ENCODE measurements at regions not wholly inside any gene's neighbourhood (a gene's known extent, or its start where the extent isn't known, plus 50 kb on each side); places are given as distances from the start of the nearest gene placed in this dataset.

DNA sequence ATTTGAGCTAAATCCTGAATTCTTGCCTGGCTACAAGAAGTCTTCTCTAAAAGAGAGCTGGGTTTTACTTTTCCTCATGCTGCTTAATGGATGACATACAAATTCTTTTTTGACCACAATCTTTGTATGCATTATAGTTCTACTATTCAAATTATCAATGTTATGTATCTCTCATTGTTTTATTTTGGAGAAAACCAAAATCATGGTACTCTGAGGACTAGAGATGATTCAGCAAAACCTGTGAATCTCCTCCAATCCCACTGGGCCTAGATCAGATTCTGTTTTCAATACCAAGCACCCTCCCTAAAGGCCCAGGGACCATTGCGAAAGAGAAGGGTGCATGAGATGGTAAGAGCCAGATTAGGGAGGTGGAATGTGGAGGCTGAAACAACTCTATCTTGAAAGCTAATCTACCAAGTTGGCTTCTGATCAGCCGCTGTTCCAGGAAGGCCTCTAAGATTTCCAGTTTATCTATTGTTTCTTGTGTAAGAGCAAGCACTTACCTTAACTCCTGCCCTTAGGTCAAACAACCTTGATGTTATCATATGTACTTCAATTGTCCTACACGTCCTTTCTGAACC lies 547.2 kb downstream of the PLPP3 start:
- no peak for DNase-seq (ENCODE audit: low spot score)
- POLR2A ChIA-PET (ENCODE audit: low non-redundant PET), result no interaction called here
- CTCF ChIA-PET, result no interaction called here
- TF ChIP-seq, protein P1, sequence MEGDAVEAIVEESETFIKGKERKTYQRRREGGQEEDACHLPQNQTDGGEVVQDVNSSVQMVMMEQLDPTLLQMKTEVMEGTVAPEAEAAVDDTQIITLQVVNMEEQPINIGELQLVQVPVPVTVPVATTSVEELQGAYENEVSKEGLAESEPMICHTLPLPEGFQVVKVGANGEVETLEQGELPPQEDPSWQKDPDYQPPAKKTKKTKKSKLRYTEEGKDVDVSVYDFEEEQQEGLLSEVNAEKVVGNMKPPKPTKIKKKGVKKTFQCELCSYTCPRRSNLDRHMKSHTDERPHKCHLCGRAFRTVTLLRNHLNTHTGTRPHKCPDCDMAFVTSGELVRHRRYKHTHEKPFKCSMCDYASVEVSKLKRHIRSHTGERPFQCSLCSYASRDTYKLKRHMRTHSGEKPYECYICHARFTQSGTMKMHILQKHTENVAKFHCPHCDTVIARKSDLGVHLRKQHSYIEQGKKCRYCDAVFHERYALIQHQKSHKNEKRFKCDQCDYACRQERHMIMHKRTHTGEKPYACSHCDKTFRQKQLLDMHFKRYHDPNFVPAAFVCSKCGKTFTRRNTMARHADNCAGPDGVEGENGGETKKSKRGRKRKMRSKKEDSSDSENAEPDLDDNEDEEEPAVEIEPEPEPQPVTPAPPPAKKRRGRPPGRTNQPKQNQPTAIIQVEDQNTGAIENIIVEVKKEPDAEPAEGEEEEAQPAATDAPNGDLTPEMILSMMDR (conservative IDR thresholded peaks at IDR 0.05; ENCODE audit: low read depth), result no peak
- H3K27ac ChIP-seq, result no peak overlapping the region

DNA sequence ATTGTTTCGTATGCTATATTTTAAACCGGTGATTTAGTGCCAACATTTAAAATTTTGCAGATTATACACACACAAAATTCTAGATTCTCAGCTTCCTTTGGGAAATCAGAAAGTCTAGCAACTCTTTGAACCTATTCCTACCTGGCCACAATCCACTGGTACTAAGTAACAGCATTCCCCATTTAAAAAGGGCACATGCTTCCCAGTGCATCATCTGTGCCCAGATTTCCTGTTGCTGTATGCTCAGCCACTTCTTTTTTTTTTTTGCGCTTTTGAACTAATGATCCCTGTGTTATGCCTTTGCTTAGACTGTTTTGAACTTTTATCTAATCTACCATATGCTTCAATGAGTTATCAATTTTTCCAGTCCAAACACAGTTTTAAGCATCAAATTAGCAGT lies 548.4 kb downstream of the PLPP3 start:
- ChIA-PET CTCF (interaction anchor here (0.7 kb wide), 1 partner anchor 24 kb away, joined by 6 read pairs; no protein-coding TSS in a partner anchor), POLR2A (ENCODE audit: low non-redundant PET) (interaction anchor here (0.7 kb wide), 2 partner anchors 46 to 546 kb away, joined by 3 to 5 read pairs; no protein-coding TSS in a partner anchor)
- TF ChIP-seq, protein P1 (conservative IDR thresholded peaks at IDR 0.05; ENCODE audit: low read depth), result no peak
- no peak for DNase-seq (ENCODE audit: low spot score)
- no peak overlapping the region for H3K27ac ChIP-seq

DNA sequence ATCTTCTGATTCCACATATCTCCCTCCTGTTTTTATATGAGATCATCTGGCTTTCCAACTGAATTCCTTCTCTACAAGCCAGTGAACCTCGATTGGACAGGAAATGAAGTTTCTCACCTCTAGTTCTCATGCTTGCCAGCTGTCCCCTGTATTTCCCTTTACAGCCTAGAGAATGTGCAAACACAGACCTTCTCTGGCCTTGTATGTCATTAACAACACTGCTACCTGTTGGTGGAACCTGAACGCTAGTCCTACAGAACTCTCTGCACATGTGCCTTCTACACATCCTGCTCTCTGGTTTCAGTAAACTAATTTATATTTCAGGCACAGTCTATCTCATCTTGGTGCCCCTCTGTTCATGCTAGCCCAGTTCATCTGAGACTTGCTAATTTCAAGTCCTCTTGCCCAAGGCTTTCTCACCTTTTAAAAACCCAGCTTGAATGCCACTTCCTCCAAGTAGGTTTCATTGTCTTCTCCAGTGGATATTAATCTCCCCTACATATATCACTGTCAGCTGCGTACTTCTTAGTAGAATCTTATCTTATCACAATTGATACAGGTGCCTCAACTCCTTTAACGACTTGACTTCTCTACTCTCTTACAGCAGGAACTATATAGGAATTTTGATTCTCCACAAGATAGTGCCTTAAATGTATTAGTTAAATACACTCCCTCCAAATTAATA lies 549.9 kb downstream of the PLPP3 start:
- no peak overlapping the region for H3K27ac ChIP-seq
- ChIA-PET POLR2A (ENCODE audit: low non-redundant PET) (no interaction called here), CTCF (no interaction called here)
- no peak for DNase-seq (ENCODE audit: low spot score)
- TF ChIP-seq, protein P1 (conservative IDR thresholded peaks at IDR 0.05; ENCODE audit: low read depth), result no peak

DNA sequence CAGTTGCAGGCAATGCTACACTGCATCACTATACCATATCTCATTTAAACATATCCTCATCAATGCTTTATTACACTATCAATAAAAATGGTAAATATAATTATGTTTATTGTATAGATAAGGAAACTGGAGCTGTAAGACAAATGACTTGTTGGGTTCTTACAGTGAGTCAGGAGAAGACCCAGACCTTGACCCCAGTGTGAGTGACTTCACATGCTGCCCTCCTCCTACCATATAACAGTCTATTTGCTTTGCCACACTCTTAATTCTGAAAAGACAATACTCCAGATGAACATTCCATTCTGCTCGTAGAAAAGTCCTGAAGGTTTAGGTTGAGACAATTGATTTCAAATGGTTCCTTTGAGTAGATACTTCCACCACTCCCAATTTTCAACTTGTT lies 550.5 kb downstream of the PLPP3 start:
- DNase-seq (ENCODE audit: low spot score), result no peak
- no peak overlapping the region for H3K27ac ChIP-seq
- CTCF ChIA-PET, result no interaction called here
- POLR2A ChIA-PET (ENCODE audit: low non-redundant PET), result no interaction called here
- TF ChIP-seq, protein P1 (conservative IDR thresholded peaks at IDR 0.05; ENCODE audit: low read depth), result no peak

DNA sequence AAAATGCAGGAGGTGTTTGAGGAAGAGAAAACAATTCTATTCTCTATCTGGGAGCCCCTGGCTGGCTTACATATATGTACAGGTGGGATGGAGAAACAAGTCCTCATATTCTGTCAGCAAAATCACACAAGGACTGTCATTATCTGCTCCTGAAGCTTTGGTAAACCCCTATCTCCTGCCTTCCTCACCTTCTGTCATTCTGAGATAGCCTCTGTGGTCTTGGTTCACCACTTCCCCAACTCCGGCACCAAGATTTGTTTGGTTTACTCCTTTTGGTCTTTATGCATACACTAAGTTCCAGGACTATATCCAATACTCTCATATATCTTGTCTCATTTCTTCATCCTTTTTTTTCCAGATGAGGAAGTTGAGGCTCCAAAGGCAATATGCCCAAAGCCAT lies 551.1 kb downstream of the PLPP3 start:
- ChIA-PET CTCF (interaction anchor here (0.6 kb wide), 1 partner anchor 10 kb away, joined by 3 read pairs; no protein-coding TSS in a partner anchor), POLR2A (ENCODE audit: low non-redundant PET) (no interaction called here)
- DNase-seq (ENCODE audit: low spot score), result no peak
- TF ChIP-seq, protein P1 (conservative IDR thresholded peaks at IDR 0.05; ENCODE audit: low read depth), result no peak
- no peak overlapping the region for H3K27ac ChIP-seq

DNA sequence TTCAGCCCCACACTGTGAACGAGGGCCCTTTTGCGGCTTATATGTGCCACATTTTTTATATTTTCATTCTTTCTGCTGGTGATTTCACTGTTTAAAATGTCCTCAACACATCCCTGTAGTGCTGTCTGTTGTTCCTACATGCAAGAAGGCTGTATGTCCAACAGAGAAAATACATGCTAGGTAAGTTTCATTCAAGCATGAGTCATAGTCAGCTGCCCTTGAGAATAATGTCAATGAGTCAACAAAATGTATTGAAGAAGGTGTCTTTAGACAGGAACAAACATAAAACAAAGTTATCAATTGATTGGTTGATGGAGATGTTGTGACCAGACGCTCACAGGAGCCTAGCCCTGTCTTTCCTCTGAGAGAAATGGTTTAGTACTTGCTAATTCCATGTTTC lies 553.4 kb downstream of the PLPP3 start:
- POLR2A ChIA-PET (ENCODE audit: low non-redundant PET), result no interaction called here
- TF ChIP-seq, protein P1 (conservative IDR thresholded peaks at IDR 0.05; ENCODE audit: low read depth), result no peak
- peak; percentile 54 for DNase-seq (ENCODE audit: low spot score)
- CTCF ChIA-PET, result no interaction called here
- H3K27ac ChIP-seq, result no peak overlapping the region

Measured in RWPE1 (cell line).